Ishikawa (cell line): ENCODE measurements at regions not wholly inside any gene's neighbourhood (a gene's known extent, or its start where the extent isn't known, plus 50 kb on each side); places are given as distances from the start of the nearest gene placed in this dataset.

Source experiments
- EGR1 ChIP-seq: IDR thresholded peaks from 2 replicates; pipeline ENCODE4 v1.6.1; 2012
- EP300 ChIP-seq: IDR thresholded peaks from 2 replicates; pipeline ENCODE4 v1.6.1; 2012; ENCODE audit warnings: borderline replicate concordance
- MAX ChIP-seq: IDR thresholded peaks from 2 replicates; pipeline ENCODE4 v1.6.1; 2012
- REST ChIP-seq: IDR thresholded peaks from 2 replicates; pipeline ENCODE4 v1.6.1; 2012; ENCODE audit warnings: low read depth, mild to moderate bottlenecking
- TAF1 ChIP-seq: IDR thresholded peaks from 2 replicates; pipeline ENCODE4 v1.6.1; 2012; ENCODE audit warnings: low read depth, mild to moderate bottlenecking
- TEAD4 ChIP-seq: IDR thresholded peaks from 2 replicates; pipeline ENCODE4 v1.6.1; 2012
- USF1 ChIP-seq: IDR thresholded peaks from 2 replicates; pipeline ENCODE4 v1.6.1; 2012
- YY1 ChIP-seq: IDR thresholded peaks from 2 replicates; pipeline ENCODE4 v1.6.1; 2012; ENCODE audit warnings: low read depth

GRCh38 chr21:17736072-17736471 is 83.1 kb downstream of the C21orf91 start:
- TF ChIP-seq EP300 (no peak), TEAD4 (no peak), REST (no peak), YY1 (no peak), USF1 (no peak), EGR1 (no peak), MAX (no peak), TAF1 (no peak)
